Activated CD4-positive, CD25-positive, alpha-beta regulatory T cell treated with anti-CD3 and anti-CD28 coated beads, Interleukin-2, amount 50 U/mL, for 72 hours (primary cell): ENCODE measurements at regions not wholly inside any gene's neighbourhood (a gene's known extent, or its start where the extent isn't known, plus 50 kb on each side); places are given as distances from the start of the nearest gene placed in this dataset.

Experiments
- DNase-seq: peaks from one replicate; pipeline ENCODE4 v3.0.0; 2021

DNA sequence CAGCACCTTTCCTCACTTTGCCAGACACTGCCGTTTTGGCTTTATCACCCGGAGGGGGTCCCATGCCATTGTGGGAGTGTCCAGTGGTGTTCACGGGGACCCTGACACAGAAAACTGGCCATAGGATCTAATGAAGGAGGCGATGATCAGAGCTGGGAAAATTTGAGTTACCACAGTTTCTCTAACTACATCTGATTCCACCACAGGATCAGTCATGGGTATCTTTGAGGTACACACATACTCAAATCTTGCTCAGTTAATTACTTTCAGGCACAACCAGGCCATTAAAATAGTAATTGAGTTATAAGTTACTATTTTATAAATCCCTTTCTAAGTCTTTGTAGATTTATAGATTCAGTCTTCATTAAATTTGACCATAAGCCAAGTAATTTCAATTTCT is 215.1 kb downstream of the PRL start:
- no peak for DNase-seq

DNA sequence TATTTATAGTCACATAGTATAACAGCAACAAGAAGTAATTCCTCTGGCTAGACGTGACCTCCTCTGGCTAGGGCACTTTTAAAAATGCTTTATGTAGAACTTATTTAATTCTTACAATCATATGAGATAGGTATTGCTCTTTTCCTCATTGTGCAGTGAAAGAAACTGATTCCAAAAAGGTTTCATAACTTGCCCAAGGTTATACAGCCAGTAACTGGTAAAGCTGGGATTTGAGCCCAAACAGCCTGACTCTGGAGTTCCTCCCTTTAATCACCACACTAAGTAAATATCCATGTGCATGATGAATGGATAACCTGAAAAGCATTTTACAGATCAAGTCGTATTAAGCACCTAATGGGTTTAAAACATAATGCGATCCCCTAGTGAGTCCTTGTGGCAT is 214.6 kb downstream of the PRL start:
- DNase-seq, result no peak

GRCh38 chr6:22083119-22083518 is 213.7 kb downstream of the PRL start:
- DNase-seq, result no peak

DNA sequence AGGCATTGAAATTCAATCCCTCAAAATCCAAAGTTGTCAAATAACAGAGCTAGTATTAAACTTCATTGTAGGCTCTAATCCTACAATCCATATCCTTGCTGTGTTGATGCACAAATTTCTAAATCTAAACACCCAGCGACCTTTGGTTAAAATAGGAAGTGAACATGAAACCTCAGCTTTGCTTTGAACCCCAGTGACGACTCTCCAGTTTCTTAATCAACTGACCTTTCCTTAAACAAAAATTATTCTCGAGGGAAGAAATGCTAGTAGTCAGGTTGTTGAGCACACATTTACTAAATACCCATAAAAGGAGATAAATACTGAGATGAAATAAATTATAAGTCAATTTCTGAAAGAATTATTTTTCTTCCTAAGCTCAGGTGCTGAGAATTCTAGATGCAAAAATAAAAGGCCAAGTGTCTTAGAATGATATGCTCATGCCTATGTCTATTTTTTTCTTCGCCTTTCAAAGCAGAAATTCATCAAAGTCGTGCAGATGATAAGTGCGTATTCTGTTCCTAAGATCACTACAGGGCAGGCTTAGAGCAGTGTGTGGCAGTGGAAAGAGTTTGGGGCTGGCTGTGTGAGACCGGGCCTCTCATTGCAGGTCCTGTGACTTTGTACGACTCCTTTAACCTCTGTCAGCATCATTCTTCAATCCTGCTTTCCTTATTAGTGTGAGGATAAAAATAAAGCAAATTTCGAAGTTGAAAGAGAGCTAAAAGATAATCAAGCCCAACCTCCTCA is 208.7 kb downstream of the PRL start:
- DNase-seq, result no peak

DNA sequence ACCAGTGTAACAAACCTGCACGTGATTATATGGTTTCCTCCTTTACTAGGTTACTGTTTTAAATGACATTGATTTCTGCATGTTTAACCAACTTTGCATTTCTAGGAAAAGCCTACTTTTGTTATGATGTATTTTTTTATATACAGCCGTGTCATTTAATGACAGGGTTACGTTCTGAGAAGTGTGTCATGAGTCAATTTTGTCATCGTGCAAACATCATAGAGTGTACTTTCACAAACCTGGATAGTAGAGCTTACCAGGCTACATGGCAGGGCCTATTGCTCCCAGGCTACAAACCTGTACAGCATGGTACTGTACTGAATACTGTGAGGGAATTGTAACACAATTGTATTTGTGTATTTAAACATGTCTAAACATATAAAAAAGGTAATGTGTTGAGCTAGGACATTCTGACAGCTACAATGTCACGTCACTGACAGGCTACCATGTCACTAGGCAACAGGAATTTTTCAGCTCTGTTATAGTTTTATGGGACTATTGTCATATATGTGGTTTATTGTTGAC is 205.3 kb downstream of the PRL start:
- no peak for DNase-seq

DNA sequence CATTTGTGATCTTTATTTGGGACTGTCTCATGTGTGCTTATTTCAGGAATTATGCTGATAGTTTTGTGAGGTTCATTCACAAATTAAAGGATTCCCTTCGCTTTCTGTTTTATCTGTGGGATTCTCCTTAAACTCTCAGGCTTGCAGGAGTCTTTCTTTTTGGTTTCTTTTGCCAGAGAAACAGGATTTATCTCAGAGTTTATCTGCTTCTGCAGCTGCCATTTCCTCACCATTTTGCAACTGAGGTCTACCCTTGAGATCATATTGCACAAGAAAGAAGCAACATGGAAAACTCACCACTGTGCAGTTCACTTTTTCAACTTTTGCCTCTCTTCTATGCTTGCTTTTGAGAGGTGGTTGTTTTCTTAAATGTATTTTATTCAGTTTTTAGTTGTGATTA is 201.0 kb downstream of the PRL start:
- DNase-seq, result no peak

DNA sequence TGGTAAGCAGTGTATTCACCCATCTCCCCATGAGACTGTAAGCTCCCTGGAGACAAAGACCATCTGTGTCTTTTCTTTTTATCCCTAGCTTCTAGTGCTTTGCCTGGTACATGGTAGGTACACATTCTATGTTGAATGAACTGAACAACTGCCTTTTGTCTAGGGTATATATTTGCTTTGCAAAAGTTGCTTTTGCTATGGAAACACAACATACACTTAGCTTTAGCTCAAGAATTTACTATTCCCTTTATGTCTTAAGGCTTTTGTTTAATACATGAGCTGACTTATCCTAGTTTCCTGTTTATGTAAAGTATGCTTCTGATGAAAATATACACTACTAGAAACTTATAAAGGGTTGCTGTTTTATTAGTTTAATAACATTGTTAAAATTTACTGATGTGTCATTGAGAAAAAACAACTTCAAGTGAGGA is 198.2 kb downstream of the PRL start:
- DNase-seq, result no peak

DNA sequence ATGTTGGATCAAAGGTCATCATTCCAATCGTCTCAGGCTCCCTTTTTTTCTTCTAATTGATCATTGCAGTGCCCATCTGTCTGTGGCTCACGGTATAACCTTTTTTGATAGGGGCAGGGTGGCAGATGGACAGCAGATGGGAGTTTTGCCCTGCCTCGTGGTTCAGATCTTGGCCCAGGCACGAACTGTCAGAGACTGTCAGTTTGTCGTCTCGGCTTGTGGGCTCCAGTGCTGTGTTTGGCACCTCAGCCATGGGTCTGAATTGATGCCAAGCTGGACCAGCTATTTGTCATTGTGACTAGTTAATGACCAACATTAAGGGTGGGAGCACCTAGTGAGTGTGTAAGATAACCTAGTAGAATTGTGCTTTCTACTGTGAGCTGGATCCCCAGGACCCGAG is 197.6 kb downstream of the PRL start:
- DNase-seq, result no peak

GRCh38 chr6:22099923-22100322 is 196.9 kb downstream of the PRL start:
- DNase-seq, result no peak

GRCh38 chr6:22101163-22101562 is 195.7 kb downstream of the PRL start:
- DNase-seq, result no peak

GRCh38 chr6:22102671-22103070 is 194.2 kb downstream of the PRL start:
- DNase-seq, result no peak

DNA sequence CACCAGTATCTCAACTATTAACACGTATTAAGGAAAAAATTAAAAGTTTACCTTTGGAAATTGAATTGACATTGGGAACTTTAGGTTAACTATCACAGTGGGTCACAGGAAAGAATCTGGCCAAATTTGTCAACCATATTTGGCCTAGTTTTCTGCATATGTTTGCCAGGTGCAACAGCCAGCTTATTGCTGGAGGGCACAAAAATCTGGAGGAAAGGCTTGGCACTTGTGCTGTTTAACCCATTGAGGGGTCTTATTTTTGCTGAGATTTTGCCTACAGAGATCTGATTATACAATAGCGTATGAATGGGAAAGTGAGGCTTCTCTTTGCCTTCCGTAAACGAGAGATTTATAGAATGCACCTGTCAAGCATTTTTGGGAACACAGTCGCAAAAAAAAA is 190.4 kb downstream of the PRL start:
- no peak for DNase-seq

DNA sequence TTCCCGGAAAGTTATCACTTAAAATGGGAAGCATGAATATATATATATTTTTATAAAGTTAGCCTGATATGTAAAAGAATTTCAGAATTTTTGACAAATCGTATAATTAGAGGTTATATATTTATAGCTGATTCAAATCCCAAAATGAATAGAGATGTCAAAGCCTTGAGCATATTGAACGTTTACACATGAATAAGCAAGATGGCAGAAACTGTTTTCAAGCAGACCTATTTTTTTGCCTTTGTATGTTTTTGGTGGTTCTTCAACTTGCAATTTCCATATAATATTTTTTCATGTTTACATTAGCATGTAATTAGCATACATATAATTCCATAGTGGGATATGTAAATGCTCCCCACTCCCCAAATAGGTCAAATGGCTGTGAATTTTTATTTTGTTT is 189.9 kb downstream of the PRL start:
- DNase-seq, result no peak

DNA sequence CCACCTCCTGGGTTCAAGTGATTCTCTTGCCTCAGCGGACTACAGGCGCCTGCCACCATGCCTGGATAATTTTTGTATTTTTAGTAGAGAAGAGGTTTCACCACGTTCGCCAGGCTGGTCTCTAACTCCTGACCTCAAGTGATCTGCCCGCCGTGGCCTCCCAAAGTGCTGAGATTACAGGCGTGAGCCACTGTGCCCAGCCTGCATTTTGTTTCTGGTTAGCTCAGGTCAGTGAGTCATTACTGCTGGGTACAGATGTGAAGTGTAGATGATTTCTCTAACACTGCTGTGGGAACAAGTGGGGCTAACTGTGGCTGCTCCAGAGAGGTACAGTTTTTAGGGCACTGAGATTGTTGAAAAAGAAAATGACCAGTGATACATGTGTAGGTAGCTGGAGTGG is 188.6 kb downstream of the PRL start:
- no peak for DNase-seq

DNA sequence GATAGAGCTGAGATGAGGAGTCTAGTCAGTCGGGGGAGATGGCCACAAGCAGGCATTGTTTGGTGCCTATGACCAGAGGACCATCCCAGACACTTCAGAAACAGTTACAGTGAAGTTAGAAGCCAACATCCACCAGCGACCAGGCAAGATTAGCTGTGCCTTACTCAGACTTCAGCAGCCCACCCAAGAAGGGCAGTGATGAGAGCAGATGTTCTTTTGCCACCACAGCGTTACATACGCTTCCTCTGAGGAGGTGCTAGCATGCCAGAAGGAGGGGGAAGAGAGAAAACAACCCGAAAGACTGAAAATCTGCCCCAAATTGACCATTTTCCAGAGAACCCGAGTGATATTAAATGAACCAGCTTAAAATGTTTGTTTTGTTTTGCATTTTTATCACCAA is 186.8 kb downstream of the PRL start:
- no peak for DNase-seq

DNA sequence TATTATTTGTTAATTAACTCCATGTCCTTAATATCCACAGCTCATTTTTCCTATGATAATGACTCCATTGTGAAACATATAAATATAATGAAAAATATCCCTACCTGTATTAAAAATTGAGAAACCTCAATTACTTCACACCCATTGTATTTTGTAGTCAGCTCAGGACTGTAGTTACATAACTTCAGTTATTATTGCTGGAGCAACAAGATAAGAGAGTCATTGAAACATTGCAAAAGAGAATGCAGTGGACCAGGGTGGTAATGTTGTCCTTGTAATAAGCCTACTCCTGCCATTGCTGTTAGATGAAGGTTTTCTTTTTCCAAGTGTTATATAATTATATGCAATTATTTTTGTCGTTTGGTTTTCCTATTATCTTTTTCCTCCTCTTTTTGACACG is 184.4 kb downstream of the PRL start:
- no peak for DNase-seq

- DNase-seq, result no peak
Observed at GRCh38 chr6:22113026-22113766, 183.6 kb downstream of the PRL start.

GRCh38 chr6:22115559-22115958 is 181.3 kb downstream of the PRL start:
- no peak for DNase-seq

- DNase-seq, result no peak
Observed at GRCh38 chr6:22117631-22118030, 179.2 kb downstream of the PRL start.

DNA sequence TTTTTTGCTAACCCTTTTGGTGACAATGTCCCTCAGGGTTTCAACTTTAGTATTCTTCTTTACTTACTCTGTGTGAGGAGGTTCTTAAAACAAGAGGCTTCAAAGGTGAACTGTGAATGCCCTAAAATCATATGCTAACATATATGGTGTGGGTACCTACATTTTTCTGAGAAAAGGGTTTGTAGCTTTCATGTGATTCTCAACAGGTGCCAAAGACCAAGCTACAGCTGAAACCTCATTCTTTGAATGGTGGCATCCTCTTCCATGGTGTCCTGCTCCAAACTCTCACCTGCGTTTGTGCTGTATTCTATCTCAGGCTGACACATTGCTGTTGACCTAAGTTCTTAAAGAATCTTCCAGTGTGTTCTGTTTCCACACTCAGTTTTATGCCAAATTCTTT is 177.3 kb downstream of the PRL start:
- no peak for DNase-seq

- no peak for DNase-seq
Observed at GRCh38 chr6:22124756-22125155, 172.1 kb downstream of the PRL start.

DNA sequence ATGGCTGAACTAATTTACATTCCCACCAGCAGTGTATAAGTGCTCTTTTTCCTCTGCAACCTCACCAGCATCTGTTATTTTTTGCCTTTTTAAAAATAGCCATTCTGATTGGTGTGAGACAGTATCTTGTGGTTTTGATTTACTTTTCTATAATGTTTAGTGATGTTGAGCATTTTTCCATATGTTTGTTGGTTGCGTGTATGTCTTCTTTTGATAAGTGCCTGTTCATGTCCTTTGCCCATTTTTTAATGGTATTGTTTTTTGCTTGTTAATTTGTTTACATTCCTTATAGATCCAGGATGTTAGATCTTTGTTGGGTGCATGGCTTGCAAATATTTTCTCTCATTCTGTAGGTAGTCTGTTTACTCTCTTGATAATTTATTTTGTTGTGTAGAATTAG is 169.9 kb downstream of the PRL start:
- DNase-seq, result no peak

- no peak for DNase-seq
Observed at GRCh38 chr6:22129751-22130150, 167.1 kb downstream of the PRL start.

DNA sequence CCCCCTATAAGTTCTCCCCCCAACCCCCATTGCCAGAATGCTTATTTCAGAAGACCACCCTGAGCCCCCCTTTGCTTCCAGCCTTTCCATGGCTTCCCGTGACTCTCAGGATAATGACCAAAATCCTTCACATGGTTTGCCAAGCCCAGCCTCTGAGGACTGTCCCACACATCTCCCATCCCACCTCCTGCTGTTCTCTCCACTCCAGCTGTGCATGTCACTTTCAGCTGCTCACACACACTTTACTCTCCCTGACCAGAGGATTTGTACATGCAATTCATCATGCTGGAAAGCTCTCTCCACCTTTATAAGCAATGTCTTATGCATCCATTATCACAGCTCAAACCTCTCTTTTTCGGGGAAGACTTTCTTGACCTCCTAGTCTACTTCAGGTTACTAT is 164.2 kb downstream of the PRL start:
- no peak for DNase-seq

DNA sequence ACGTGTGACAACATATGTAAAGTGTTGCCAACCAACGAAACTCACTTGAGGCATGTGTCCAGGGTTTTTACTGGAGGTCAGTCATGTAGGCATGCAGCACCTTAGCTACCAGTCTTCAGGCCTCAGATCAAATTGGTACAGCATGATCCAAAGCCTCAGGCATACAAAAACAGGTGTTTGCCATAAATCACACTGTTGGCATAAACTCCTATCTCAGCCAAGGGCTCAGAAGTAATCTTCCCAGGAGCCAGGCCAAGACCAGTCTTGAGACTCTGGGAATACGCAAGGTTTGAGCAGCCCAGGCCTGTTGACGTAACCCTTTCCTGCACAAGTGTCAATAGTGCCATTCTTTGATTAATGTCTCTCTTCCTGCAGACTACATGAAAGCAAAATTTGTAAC is 163.5 kb downstream of the PRL start:
- no peak for DNase-seq
